ENCODE measurements at regions not wholly inside any gene's neighbourhood (a gene's known extent, or its start where the extent isn't known, plus 50 kb on each side); places are given as distances from the start of the nearest gene placed in this dataset.

GRCh38 chr12:124492879-124493808, 74.3 kb downstream of the NCOR2 start:
- ATAC-seq (ENCODE audit: insufficient read depth, low read depth): no peak
- Histone ChIP-seq H3K79me2 (ENCODE audit: insufficient read depth, low read length) (peaks cover 83% of the 10 kb centered on the region), H3K4me3 (ENCODE audit: low read depth in 1 of 2, low read length in 2 of 2) (no peak overlapping the region), H2AFZ (ENCODE audit: low read depth, low read length) (no peak overlapping the region), H3K9me3 (ENCODE audit: insufficient read depth, low read length, severe bottlenecking) (no peaks in the 10 kb centered on the region), H3K27ac (ENCODE audit: low read length) (no peak overlapping the region), H3K4me2 (ENCODE audit: insufficient read depth, low read length) (no peak overlapping the region), H4K20me1 (ENCODE audit: insufficient read depth, low read length) (peaks cover 99% of the 10 kb centered on the region), H3K36me3 (ENCODE audit: insufficient read depth, low read length) (peaks cover 54% of the 10 kb centered on the region), H3K27me3 (ENCODE audit: insufficient read depth, low read length, poor library complexity) (no peaks in the 10 kb centered on the region), H3K4me1 (ENCODE audit: insufficient read depth, low read length) (no peaks in the 10 kb centered on the region), H3K9ac (ENCODE audit: low read depth, low read length) (no peak overlapping the region)
- TF ChIP-seq CTCF (IDR thresholded peaks at IDR 0.05; ENCODE audit: borderline replicate concordance, extremely low read depth, low read length, poor library complexity, severe bottlenecking): no peak
- TF ChIP-seq EZH2 (IDR thresholded peaks at IDR 0.05; ENCODE audit: borderline replicate concordance, low read depth, low read length, severe bottlenecking): no peak
- no peak for DNase-seq

- Histone ChIP-seq H2AFZ (ENCODE audit: low read depth, low read length) (no peak overlapping the region), H3K79me2 (ENCODE audit: insufficient read depth, low read length) (peaks cover 78% of the 10 kb centered on the region), H3K4me3 (ENCODE audit: low read depth in 1 of 2, low read length in 2 of 2) (no peak overlapping the region), H3K36me3 (ENCODE audit: insufficient read depth, low read length) (peaks cover 57% of the 10 kb centered on the region), H3K4me1 (ENCODE audit: insufficient read depth, low read length) (no peaks in the 10 kb centered on the region), H3K9me3 (ENCODE audit: insufficient read depth, low read length, severe bottlenecking) (no peaks in the 10 kb centered on the region), H3K9ac (ENCODE audit: low read depth, low read length) (no peak overlapping the region), H3K27ac (ENCODE audit: low read length) (no peak overlapping the region), H3K4me2 (ENCODE audit: insufficient read depth, low read length) (no peak overlapping the region), H4K20me1 (ENCODE audit: insufficient read depth, low read length) (peaks cover 96% of the 10 kb centered on the region), H3K27me3 (ENCODE audit: insufficient read depth, low read length, poor library complexity) (no peaks in the 10 kb centered on the region)
- no peak for ATAC-seq (ENCODE audit: insufficient read depth, low read depth)
- TF ChIP-seq EZH2 (IDR thresholded peaks at IDR 0.05; ENCODE audit: borderline replicate concordance, low read depth, low read length, severe bottlenecking): no peak
- TF ChIP-seq CTCF (IDR thresholded peaks at IDR 0.05; ENCODE audit: borderline replicate concordance, extremely low read depth, low read length, poor library complexity, severe bottlenecking): no peak
- no peak for DNase-seq
Measured at GRCh38 chr12:124491856-124492420, 75.5 kb downstream of the NCOR2 start.

GRCh38 chr12:124491310-124491709, 76.1 kb downstream of the NCOR2 start:
- Histone ChIP-seq H4K20me1 (ENCODE audit: insufficient read depth, low read length) (peaks cover 96% of the 10 kb centered on the region), H3K27me3 (ENCODE audit: insufficient read depth, low read length, poor library complexity) (no peaks in the 10 kb centered on the region), H3K79me2 (ENCODE audit: insufficient read depth, low read length) (peaks cover 74% of the 10 kb centered on the region), H3K4me2 (ENCODE audit: insufficient read depth, low read length) (no peak overlapping the region), H3K4me1 (ENCODE audit: insufficient read depth, low read length) (no peaks in the 10 kb centered on the region), H2AFZ (ENCODE audit: low read depth, low read length) (no peak overlapping the region), H3K4me3 (ENCODE audit: low read depth in 1 of 2, low read length in 2 of 2) (no peak overlapping the region), H3K9me3 (ENCODE audit: insufficient read depth, low read length, severe bottlenecking) (no peaks in the 10 kb centered on the region), H3K27ac (ENCODE audit: low read length) (no peak overlapping the region), H3K36me3 (ENCODE audit: insufficient read depth, low read length) (peaks cover 63% of the 10 kb centered on the region), H3K9ac (ENCODE audit: low read depth, low read length) (no peak overlapping the region)
- TF ChIP-seq EZH2 (IDR thresholded peaks at IDR 0.05; ENCODE audit: borderline replicate concordance, low read depth, low read length, severe bottlenecking) (no peak), CTCF (IDR thresholded peaks at IDR 0.05; ENCODE audit: borderline replicate concordance, extremely low read depth, low read length, poor library complexity, severe bottlenecking) (no peak)
- no peak for DNase-seq
- ATAC-seq (ENCODE audit: insufficient read depth, low read depth): no peak
